HG03280 (cell line): ENCODE measurements at regions not wholly inside any gene's neighbourhood (a gene's known extent, or its start where the extent isn't known, plus 50 kb on each side); places are given as distances from the start of the nearest gene placed in this dataset.

Experiments
- ATAC-seq: cut with Tn5 transposase; IDR thresholded peaks from one replicate; pipeline ENCODE4 v1.9.1; 2021; ENCODE audit warnings: mild to moderate bottlenecking, moderate library complexity; ENCODE audit not compliant: unreplicated experiment

DNA sequence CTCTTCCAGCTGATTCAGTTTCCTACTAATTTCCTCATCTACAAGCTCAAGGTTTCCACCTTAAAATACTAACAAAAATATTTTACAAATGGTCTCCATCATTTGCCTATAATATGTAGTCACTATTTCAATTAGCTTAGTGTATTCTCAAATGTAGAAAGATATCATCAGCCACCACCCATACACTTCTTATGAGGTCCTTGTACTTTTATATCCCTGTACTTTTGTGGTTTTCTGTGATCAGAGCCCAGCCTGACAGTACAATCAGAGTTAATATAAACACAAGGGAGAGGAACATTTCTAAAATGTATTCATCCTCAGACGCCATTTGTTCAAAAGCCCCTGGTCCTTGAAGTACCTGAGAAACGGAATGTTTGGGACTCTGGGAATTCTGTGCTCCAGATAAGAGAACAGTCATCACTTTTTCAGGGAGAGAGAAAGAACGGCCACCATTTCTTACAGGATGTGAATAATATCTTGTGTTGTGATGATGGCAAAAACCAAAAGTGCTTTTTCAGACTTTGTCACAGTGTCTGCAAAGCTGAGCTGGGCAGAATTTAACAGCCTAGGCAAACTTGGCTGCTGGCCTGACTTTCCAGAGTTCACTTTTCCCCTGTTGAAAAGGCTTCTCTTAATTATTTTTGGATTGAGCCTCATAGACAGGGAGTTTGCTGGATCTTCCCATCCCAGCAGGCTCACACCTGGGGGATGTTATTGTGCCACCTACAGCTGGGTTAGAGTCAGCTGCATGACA lies 361.7 kb upstream of the ACVR2A start:
- no peak for ATAC-seq

DNA sequence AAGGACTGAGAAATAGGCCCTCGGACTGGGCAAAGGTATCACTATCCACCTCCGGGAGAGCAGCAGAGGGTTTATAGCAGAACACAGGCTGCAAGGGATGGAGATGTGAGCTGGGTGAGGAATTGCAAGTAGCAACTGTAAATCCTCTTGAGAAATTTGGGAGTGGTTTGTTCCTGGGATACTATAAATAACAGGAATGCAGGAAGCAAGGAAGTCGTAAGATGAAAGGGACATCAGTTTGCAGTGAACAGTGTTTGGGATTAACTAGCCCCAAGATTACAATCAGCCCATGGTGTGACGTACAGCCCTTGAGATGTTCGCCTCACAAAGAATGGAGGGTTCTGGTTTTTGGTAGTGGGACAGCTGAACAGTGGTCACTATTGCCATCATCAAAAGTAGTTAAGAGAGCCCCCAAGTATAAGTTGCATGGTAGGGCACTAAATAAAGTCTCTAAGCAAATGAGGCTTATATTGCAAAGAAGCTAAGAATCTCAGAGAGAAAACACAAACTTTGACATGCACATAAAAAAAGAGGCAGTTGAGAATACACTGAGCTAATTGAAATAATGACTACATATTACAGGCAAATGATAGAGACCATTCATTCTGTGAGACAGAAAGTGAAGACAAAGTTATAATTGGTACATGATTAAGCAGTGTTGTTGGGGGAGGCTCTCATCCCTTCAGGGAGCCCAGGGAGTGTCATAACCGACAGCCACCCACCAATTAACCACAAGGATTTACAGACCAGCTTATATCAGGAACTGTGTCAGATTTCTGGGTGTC lies 362.5 kb upstream of the ACVR2A start:
- no peak for ATAC-seq

DNA sequence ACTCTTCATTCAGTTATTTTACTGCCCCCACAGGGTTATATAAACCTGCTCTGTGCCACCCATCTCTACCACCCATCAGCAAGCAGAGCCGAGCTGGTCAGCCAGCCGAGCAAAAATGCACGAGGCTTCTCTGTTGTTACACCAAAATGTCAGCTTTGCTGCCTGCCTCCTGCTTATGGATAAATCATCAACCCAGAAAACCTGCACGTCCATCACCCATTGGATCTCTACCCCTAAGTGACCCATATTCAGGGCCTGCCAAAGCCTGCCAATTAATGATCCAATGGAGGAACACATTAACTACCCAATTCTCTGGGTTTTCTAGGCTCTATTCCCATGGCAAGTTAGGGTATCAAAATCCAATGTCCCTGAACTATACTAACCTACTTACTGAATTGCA lies 365.5 kb upstream of the ACVR2A start:
- ATAC-seq, result no peak

DNA sequence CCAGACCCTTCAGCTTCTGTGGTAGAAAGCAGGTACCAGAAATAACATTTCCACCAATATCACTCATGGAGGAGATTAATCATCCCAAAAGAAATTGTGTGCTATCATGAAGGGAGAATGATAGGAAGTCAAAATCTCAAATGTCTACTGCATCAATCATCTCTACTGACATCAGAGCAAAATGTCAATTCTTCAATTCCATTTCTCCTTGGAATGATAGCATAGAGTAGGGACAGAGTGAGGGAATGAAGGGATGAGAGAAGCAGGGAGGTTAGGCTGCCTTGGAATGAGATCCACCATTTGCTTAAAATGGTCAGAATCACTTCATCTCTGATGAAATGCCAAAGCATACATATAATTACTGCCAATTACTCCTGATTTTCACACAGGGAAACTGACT lies 371.8 kb upstream of the ACVR2A start:
- no peak for ATAC-seq

DNA sequence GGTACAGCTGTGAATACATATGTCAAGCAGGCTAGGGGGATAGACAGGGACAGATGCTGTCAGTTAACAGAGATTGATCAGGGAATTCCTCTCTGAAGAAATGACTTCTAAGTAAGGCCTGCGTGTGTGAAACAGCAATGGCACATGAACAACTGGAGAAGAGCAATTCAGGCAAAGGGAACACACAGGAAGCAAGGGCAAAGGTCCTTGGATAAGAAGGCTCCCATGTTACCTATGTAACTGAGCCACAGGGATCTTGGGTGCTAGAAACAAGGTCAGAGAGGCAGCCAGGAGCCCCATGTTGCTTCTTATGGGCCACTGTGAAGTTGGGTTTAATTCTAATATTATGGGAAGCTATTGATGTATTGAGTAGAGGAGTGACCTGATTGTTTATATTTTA lies 373.7 kb upstream of the ACVR2A start:
- no peak for ATAC-seq

DNA sequence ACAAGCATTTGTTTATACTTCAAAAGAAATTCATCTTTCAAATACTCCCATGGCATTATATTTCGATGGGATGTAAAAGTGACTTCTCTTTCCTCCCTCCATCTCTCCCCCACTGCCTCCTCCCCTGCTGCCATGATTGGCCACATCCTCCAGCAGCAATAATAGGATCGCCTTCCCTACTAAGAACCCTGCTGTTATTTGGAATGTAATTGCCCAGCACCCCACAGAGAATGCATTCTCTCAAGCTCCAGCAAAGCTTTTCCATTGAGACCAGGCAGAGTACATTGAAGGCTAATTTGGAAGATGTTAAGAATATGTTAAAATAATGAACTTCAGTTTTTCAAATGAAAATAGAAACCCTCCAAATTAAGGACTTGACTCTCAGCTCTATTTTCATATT lies 375.4 kb upstream of the ACVR2A start:
- ATAC-seq, result no peak

DNA sequence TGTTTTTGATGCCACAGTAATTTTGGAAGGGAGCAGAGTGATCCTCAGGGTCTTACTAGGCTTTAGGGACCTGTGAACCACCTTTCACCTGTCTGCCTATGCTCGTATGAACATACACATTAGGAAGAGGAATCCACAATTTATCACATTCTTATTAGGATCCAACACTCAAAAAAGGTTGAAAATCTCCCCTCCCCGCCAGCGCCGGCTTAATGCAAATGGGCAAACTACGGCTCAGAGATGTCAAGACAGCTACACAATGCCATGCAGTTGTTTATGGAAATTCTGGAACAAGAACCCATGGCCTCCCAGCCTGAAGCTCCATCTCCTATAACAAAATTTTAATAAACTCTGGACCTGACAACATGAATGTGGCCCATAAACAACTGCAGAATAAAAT lies 375.9 kb upstream of the ACVR2A start:
- ATAC-seq, result no peak

DNA sequence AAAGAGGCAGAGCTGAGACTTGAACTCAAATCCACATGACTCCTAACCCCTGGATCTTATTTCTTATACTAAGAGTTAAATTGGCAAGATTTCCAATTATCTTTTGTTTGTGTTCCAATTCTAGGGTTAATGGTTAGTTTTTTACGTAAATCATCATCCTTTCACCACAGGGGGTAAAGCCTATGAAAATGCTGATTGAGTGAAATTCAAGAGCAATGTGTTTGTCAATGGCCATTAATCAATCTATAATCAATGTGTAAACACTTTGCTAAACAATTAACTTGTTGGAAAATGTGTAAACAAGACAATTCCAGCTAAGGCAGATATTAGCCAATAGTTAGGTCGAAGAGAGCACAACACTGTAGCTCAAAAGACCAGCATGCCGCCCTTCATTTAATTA lies 376.5 kb upstream of the ACVR2A start:
- no peak for ATAC-seq

DNA sequence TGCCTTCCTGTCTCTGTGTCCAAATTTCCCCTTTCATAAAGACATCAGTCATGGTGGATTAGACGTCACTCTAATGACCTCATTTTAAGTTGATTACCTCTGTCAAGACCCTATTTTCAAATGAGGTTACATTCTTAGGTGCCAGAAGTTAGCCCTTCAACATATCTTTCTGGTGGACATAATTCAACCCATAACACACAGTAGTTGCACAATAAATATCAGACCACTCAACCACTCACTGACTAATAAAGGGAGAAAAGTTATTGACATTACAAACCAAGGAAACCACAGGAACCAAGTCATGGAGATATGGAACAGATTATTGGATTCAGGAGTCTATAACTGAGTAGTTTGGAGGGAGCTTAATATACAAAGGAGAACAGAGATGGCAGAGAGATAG lies 377.4 kb upstream of the ACVR2A start:
- ATAC-seq, result no peak

DNA sequence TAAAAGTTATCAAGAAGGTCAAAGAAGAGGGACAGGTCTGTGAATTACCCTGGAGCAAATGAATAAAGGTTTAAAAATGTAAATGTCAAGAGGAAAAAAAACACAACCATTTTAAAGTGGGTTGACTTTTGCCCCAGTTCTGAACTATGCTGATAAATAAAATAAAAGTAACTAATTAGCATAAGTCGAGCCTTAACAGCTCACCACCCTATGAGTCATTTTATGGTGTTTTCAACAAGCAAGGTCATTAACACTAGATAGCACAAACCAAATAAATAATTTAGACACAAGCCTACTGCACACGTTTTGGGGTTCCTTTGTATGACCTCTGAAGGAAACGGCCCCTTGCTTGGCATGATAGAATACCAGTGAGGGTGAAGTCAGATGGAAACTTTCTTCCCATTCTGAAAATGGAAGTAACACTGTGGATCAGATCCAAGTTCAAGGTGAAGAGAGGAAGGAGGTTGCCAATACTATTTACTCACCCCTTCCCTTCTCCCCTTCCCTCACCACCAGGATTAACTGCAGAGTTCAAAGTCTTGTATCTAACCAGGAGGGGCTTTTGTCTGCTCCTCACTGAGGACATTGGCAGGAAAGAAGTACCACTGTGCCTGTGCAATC lies 380.0 kb upstream of the ACVR2A start:
- no peak for ATAC-seq

DNA sequence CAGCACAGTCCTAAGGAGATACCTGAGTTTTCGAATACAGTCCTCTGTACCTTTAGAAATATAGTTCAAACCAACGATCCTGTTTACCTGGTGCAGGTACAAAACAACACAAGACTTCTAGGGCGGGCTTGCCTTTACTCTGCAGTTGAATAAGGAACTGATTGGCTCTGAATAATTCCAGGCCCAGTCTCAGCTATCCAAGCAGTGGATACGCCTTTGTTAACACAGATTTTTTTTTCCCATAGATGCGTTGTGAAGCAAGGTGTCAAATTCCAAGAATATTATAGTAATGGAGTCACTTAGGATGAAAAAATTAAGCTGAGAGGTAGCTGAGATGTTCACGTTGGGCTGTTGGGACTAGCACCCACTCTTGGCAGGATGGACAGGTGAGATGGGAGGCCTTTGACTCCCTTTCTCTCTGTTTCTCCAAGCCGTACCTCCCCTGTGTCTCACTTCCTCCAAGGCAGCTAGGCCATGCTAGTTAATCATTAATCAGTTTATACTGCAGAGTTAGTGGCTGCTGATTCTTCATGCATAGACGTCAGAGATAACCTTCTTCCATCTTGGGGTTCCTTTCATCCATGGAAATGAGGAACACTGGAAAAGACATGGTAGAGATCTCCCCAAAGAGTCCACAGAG lies 380.8 kb upstream of the ACVR2A start:
- ATAC-seq, result peak; percentile 69

DNA sequence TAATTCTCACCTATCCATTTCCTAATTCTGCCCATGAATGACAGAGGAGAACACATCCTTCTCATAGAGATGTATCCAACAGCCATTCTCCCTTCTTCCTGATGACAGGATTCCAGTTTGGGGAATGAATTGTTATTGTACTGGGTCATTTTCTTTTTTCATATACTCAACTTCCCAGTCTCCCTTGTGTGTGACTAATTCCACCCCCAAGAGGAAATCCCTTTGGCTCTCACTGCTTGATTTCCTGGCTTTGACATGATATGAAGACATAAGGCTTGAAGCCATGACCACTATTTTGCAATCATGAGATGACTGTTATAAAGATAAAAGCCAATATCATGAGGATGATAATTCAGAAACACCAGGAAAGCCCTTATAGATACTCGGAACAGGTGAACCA lies 384.7 kb upstream of the ACVR2A start:
- ATAC-seq, result no peak

DNA sequence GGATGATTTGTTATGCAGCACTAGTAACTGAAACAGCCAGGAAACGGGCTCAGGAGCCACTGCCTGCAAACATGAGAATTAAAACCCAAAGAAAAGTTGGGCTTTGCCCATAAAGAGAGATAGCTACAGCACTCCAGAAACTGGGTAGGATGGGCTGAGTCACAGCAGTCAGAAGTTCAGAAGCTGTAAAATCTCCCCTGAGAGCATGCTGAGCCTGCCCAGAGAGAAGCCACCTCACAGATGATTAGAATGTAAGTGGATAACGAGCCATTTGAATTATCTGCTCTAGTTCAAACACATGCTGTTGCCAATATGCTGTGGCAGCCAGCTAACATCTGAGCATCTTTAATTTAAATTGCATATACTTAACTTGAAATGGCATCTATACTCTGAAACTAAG lies 388.1 kb upstream of the ACVR2A start:
- ATAC-seq, result no peak

DNA sequence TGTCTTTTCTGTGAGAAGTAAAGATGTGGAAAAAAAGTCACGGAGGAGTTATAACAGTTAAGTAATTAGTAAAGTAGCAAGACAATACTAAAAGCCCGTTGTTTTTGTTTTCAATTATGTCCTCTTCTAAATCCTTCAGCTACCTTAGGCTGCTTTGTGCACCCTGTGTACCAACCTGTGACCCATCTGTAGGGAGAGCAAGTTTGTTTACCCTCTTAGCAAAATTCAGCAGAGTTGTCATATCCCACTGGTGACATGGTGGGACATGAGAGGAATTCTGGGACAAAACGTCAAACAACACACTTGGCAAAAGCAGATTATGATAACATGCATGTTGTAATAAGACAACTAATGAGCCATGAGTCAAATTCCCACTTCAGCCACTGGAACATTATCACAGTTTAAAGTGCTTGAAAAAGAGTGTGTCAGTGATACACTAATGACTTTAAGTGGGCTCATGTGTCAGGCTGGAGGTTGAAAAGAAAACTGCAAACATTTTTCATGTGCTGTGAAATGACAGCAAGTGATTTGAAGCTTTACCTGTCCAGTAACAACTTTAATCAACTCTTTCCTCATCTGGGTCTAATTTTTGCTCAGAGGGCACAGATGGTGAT lies 392.8 kb upstream of the ACVR2A start:
- ATAC-seq, result no peak

DNA sequence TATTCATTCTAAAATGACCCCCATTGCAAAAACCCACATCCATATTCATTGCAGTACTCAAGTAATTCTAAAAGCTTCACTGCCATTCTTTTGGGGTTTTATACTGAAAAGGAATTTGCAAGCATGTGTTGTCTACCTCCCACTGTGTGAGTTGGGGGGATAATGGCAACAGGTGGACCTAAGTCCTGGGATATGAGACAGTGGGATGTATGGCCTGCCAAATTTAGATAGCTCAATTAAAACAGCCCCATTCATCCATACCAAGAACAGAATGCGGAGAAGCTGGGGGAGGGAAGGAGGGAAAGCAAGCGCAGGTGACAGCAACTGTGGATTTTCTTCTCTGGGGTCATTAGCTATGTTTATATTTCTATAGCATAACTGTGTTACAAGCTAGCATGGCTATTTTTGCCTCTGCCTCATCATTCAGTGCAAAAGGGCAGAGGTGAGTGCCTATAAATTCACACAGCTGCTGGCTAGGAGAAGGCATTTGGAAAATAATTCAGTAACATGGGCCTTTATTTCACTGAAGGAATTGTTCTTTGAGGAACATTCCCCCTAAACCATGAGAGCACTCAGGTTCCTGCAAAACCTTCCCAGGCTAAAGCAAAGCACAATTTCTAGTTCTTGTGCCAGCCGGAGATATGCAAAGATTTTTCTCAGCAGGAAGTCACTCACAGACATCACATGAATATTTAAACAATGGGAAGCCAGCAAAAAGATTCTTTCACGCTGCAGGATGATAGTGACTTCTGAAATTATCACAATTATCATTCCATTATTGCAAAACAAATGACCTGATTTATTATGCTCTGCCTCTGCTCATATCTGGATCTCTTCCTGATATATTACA lies 393.9 kb upstream of the ACVR2A start:
- ATAC-seq, result no peak

DNA sequence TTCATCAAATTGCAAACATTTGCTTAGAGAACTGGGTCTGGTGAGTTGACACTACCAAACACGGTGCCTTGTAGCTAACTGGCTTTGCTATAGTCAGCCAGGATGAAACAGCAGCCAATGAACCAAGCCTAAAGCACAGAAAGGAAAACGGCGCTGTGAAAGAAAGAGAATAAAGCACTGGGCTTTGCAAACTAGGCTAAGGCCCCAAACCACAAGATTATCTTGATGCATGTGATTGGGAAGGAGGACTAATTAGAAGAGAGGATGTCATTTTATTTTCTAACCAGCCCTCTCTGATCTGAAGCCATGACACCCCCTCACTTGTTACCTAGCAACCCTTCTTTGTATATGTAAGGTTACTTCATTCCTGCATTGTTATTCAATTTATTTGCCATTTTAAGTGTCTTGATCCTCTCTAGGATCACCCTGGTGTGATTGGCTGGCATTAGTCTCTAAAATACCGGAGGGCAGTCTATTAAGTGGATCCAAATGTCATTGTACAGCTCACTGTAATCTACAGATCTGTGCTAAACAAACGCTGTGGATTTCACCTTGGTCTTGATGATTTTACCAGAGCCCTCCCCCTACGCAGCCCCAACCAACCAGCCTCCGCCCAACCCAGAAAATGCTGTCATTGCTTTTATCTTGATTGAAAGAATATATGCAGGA lies 395.4 kb upstream of the ACVR2A start:
- ATAC-seq, result no peak

DNA sequence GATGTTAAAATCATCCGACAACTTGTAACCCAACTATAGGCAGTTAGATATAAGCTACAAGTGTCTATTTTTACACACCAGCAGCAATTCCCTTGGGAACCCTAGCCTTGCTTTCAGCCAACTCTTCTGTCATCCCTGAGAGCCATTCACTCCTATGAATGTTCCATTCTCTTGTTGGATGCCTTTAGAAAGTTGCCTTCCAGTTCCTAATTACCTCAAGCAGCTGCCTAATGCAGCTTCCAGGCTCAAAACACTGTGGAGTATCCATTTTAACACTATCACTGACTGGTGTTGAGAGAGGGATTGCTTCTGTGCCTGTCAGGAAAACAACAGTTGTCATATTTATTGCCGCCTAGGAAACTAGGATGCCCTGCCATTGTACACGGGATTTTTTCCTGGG lies 402.0 kb upstream of the ACVR2A start:
- no peak for ATAC-seq

DNA sequence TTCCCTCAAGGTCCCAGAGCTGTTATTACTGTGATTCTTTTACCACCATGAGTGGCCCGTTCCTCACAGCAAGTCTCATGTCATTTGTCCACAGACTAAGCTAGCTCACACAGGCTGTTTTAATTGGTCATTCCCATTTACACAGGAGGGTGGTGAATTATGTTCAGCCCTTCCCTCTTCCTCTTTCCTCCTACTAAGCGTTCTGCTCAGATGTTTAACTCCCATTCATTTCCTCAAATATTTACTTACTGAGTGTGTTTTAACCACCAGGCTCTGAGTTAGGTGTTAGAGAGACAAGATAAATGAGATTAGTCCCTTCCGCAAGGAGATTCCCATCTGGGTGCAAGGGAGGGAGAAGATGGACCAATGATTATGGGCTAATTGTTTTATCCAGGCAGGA lies 403.6 kb upstream of the ACVR2A start:
- ATAC-seq, result no peak

DNA sequence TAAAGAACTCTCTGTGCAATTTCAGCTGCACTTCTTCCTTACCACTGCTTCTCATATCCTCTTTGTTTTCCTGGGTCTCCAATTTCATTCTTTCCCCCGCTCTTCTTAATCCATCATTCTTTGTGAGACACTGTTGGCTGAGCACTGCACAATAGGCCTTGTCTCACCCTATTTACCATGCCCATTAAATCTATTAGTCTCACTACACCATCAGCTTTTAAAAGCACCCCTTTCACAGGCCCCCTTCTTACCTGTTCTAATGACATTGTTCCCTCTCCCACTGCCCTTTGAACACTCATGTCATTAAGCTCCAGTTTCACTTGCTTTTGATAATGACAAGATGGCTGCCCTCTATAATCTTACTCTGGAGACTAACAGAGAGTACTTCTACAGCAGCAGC lies 404.1 kb upstream of the ACVR2A start:
- no peak for ATAC-seq

DNA sequence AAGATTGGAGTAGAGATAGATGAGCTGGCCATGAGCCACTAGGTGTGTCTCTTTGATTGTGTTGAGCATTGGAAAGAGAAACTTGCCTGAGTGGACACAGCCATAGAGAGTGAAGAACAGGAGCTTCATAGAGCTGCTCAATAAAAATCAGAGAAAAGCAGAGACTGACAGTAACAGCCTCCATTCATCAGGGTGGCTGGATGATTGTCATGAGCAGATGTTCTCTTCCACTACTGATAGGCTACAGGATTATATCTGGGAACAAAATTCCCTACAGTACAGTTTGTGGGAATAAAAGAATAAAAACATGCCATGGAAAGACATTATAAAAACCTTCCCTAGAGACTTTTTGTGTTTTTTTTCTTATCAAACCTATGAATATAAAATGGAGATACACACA lies 404.8 kb upstream of the ACVR2A start:
- ATAC-seq, result no peak
